Inferior parietal cortex (tissue), 1 donor: ENCODE measurements at regions not wholly inside any gene's neighbourhood (a gene's known extent, or its start where the extent isn't known, plus 50 kb on each side); places are given as distances from the start of the nearest gene placed in this dataset.
A peak's percentile ranks its signal among the peaks of the same experiment; 100 is the strongest.

Source experiments
- DNase-seq: peaks from one replicate; pipeline ENCODE4 v3.0.0-alpha.2; 2016; ENCODE audit errors: extremely low spot score

GRCh38 chr12:126830778-126831680, 1435.9 kb upstream of the TMEM132C start:
- DNase-seq, result no peak

DNA sequence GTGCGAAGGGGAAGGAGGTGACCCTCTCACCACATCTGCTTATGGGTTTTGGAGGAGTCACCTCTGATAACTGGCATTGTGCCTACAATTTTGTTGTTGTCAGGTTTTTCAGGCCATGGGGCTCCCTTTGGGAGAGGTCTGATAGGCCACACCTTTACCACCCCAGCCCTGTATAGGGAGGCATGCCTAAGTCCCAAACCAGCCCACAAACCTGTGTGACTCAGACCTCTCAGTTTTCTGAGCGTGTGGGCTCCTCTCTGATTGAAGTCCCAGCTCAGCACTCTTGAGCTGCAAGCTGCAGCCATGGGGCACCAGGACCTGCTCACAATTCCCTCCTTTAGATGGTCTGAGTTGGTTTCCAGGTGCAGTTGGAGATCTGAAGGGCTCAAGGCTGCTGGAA, 1429.3 kb upstream of the TMEM132C start:
- DNase-seq, result no peak

- DNase-seq, result no peak
Measured at GRCh38 chr12:126843915-126844669, 1422.9 kb upstream of the TMEM132C start.

- peak; percentile 41 for DNase-seq
Measured at GRCh38 chr12:126847005-126847629, 1419.9 kb upstream of the TMEM132C start.

- no peak for DNase-seq
Measured at GRCh38 chr12:126855768-126856167, 1411.2 kb upstream of the TMEM132C start.

GRCh38 chr12:126856958-126857357, 1410.0 kb upstream of the TMEM132C start:
- DNase-seq, result no peak

DNA sequence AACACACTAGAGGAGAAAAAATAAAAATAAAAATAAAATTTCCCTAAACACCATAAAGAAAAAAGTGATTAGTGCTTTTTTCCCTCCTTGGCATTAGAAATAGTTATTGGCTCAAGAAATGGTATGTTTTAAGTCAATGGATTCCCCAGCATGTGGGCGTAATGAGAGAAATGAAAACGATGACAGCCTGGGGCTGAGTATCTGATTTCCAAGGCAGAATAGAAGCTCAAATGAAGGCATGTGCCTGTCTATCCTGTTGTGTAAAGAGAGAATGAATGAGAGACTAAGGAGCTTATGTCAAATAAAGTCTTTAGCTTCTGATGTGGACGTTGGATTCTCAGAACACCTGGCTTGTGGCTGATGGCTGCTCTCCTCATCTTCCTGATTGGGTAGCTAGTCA, 1408.4 kb upstream of the TMEM132C start:
- DNase-seq, result no peak

- no peak for DNase-seq
Measured at GRCh38 chr12:126860210-126860609, 1406.8 kb upstream of the TMEM132C start.

DNA sequence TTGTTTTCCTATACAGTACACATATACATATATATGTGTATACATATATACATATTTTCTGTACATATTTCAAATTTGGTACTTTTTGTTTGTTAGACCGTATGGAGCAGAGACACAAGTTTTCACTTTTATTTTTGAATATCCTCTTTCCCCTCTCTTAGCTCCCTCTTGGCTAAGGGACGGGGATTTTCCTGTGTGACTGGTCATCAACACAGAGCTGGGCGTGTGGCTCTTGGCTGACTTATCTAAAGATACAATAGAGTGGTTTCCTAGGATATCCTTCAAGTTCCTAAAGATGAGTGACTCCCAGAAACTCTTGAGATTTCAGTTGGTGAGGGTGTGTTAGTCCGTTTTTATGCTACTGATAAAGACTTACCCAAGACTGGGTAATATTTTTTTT, 1404.5 kb upstream of the TMEM132C start:
- no peak for DNase-seq

DNA sequence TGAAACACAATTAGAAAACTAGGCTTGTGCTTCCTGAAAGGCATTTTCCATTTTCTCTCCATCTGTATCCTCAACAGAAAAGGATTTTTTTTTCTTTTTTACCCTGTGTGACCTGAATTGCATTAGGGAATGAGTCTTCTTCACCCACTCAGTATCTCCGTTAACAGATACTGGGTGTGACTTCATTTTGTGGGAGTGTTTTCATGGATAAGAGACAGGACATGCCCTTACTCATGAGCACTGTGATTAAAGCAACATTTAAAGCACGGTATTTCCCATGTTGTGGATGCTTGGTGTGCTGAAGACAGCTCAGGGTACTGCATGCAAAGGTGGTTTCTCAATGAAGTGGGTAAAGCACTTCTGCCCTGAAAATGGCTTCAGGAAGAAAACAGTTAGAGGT, 1397.3 kb upstream of the TMEM132C start:
- DNase-seq, result no peak

DNA sequence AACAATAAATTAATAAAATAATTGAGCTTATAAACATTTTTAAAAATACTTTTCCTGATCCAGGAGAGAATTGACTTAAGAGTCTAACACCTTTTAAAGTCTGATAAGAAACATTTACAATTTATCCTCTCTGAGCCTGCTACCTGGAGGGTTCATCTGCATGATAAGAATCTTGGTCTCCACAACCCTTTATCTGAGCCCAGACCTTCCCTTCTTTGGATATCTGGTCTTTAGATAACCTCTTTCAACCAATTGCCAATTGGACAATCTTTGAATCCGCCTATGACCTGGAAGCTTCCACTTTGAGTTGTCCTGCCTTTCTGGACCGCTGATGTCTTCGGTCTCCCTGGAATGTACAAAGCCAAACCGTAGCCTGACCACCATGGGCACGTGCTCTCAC, 1393.3 kb upstream of the TMEM132C start:
- no peak for DNase-seq

DNA sequence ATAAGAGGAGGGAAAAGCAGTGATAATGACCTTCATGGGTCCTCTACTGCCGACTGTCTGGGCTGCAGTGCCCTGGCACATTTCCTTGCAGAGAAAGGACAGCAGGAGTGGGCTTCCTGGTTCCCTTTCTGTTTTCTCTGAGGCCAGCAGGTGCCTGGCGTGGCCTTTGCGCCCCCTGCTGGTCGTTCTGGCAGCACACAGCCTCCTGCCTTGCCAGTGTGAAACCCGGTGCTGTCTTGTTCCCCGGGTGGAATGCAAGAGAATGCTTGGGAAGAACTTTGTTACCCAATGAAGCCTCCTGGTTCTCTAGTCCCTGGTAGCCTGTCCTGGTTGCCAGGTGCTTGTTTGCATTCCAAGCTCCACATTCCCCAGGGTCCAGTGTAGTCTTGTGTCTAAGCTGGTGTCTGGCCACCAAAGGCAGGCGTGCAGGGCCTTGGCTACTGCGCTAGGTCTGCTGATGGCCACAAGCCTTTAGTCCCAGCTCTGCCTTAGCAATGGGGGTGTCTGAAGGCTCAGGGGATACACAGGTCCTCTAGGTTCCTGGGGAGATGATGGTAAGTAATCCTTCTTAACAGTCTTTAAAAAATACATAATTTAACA, 1392.4 kb upstream of the TMEM132C start:
- peak; percentile 73 for DNase-seq

- no peak for DNase-seq
Measured at GRCh38 chr12:126879842-126880241, 1387.1 kb upstream of the TMEM132C start.

DNA sequence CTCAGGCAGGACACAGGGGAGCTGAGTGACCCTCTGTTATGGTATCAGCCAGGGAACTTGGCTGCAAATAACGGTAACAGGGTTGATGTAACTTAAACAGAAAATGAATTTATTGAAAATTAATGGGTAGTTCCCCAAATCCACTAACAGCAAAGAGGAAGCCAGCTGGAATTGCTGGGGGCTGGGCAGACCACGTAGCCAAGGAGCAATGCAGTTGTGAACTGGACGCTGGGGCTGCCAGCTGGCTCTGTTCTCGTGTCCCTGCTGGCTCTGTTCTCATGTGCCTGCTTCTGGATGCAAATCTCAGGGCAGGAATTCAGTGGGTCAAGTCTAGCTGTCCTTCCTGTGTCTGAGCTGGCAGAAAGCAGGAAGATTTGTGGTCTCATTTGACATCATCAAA, 1383.3 kb upstream of the TMEM132C start:
- no peak for DNase-seq

DNA sequence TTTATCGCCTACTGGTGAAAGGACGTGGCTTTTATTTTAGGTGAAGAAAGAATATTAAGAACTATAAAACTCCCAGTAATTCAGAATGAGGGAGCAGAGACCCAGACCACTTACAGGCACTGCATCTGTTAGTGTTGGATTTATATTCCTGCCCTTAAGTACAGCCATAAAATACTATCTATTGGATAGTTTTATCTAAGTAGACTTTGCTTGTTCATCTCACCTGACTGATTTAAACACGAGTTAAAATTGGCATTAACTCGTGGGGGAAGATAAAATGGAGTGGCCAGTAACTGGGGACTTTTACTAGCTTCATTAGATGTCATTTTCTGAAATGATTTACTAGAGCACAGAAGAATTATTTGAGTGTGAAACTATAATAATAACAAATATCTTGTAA, 1377.5 kb upstream of the TMEM132C start:
- no peak for DNase-seq

DNA sequence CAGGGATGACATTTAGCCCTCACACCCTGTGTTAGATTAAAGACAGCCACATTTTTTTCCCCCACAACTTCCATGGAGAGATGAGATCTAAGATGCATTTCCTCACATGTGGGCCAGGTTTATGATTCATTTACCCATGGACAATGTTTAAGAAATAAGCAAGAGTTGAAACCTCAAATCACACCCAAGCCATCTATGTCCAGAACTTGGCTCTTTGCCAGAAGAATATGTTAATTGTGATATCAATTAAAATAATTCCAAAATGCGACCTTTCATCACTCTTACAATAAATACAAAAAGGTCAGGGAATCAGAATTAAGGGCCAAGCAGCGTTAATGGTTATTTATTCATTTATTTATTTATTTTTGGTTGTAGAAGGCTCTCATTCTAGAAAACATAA, 1376.9 kb upstream of the TMEM132C start:
- DNase-seq, result no peak

- no peak for DNase-seq
Measured at GRCh38 chr12:126891789-126892188, 1375.2 kb upstream of the TMEM132C start.

- no peak for DNase-seq
Measured at GRCh38 chr12:126895951-126896913, 1370.7 kb upstream of the TMEM132C start.

- no peak for DNase-seq
Measured at GRCh38 chr12:126897102-126897501, 1369.9 kb upstream of the TMEM132C start.

DNA sequence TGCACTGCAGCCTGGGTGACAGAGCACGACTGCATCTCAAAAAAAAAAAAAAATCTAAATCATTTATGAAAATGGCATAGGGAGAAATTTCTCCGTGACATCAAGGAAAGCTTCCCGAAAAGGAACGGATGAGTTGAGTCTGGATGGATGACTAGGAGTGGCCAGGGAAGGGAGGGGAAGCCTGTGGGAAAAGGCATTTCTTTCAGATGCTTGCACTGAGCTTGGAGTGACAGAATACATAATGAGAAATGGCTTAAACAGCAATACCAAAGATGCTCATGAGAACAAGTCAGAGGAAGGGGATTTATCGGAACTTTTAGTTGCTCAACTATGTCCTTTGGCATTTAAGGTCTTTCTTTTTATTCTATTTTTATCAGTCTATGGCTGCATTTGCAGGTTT, 1369.2 kb upstream of the TMEM132C start:
- no peak for DNase-seq

GRCh38 chr12:126898562-126898961, 1368.4 kb upstream of the TMEM132C start:
- DNase-seq, result no peak
